SK-N-SH treated with all-trans-retinoic acid at 6 μM for 48 hours (cell line): ENCODE measurements at regions not wholly inside any gene's neighbourhood (a gene's known extent, or its start where the extent isn't known, plus 50 kb on each side); places are given as distances from the start of the nearest gene placed in this dataset.

ENCODE experiments used
- ESRRG ChIP-seq: fragments of 250-450 bp; sonication (Bioruptor Pico); IDR thresholded peaks from 2 replicates; pipeline ENCODE4 v1.6.1; 2021; ENCODE audit warnings: mild to moderate bottlenecking
- RARB ChIP-seq: fragments of 250-450 bp; sonication (Bioruptor Pico); IDR thresholded peaks from 2 replicates; pipeline ENCODE4 v1.8.0; 2021; ENCODE audit warnings: mild to moderate bottlenecking, moderate library complexity
- SNAI2 ChIP-seq: fragments of 250-450 bp; sonication (Bioruptor Pico); IDR thresholded peaks from 2 replicates; pipeline ENCODE4 v1.5.0; 2020; ENCODE audit warnings: mild to moderate bottlenecking, moderate library complexity
- ZNF70 ChIP-seq: fragments of 450-650 bp; formaldehyde crosslinking; IDR thresholded peaks from 2 replicates; pipeline ENCODE4 v1.5.0; 2020; ENCODE audit warnings: mild to moderate bottlenecking, moderate library complexity
- ZNF8 ChIP-seq: fragments of 450-650 bp; formaldehyde crosslinking; IDR thresholded peaks from 2 replicates; pipeline ENCODE4 v1.5.0; 2020; ENCODE audit warnings: mild to moderate bottlenecking, moderate library complexity
- TF ChIP-seq, protein P1 (sequence below): fragments of 250-450 bp; sonication (Bioruptor Pico); IDR thresholded peaks from 2 replicates; pipeline ENCODE4 v1.8.0; 2020; ENCODE audit warnings: mild to moderate bottlenecking, moderate library complexity, borderline replicate concordance

DNA sequence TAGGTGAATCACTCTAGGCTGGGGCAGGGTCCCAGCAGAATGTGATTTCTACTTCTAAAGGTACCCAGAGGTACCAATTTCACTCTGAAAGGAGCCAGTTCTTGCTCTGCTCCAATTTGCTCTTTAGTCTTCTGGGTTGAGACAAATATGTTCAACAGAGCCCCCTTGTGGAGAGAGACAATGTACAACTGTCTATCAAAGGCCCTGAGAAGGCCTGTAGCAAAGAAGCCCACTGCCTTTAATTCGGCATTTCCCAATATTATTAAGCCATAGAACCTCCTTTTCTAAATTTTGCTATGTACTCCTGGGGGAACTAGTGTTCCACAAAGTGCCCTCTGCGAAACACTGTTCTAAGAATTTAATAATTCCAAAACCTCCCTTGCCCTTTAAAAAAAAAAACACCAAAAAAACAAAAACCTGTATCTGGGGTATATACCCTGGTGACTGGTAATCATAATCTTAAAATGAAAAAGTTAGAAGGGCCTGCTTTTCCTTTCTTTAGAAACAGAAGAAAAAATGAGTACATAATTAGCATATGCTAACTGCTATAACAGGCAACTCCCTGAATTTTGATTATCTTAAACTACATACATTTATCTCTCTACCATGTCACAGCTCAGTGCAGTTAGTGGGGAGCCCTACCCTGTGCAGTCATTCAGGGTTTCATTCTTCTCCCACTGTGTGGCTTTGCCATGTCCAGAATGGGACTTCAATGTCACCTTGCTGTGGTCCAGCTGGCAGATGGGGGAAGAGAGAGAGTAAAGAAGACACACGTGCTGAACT lies 160.9 kb upstream of the BMPER start:
- TF ChIP-seq ZNF8 = no peak
- no peak for TF ChIP-seq ESRRG (CRISPR knock-in tag)
- TF ChIP-seq, protein P1, sequence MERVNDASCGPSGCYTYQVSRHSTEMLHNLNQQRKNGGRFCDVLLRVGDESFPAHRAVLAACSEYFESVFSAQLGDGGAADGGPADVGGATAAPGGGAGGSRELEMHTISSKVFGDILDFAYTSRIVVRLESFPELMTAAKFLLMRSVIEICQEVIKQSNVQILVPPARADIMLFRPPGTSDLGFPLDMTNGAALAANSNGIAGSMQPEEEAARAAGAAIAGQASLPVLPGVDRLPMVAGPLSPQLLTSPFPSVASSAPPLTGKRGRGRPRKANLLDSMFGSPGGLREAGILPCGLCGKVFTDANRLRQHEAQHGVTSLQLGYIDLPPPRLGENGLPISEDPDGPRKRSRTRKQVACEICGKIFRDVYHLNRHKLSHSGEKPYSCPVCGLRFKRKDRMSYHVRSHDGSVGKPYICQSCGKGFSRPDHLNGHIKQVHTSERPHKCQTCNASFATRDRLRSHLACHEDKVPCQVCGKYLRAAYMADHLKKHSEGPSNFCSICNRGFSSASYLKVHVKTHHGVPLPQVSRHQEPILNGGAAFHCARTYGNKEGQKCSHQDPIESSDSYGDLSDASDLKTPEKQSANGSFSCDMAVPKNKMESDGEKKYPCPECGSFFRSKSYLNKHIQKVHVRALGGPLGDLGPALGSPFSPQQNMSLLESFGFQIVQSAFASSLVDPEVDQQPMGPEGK (CRISPR knock-in tag) = no peak
- TF ChIP-seq RARB (CRISPR knock-in tag) = no peak
- TF ChIP-seq ZNF70 (CRISPR knock-in tag) = no peak
- TF ChIP-seq SNAI2 (CRISPR knock-in tag) = no peak
